ENCODE measurements at regions not wholly inside any gene's neighbourhood (a gene's known extent, or its start where the extent isn't known, plus 50 kb on each side); places are given as distances from the start of the nearest gene placed in this dataset.

DNA sequence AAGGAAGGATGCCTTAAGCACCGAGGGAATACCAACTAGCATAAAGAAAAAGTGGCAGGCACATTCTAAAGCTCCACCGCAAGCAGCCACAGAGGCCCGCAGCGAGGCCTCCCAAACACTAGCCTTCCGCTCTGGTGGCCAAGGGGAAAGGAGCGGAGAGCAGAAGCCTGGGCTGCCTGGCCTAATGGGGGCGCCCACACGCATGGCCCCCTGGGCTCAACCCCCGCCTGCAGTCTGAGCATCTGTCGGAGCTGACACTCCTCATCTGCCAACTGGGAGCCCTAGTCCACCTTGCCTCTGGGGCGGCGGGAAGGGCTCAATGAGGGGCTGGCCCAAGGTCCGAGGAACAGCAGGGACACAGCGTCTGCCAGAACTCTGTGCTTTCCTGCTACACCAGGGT lies 50.1 kb upstream of the WNT11 start:
- WGBS: 81% methylated on average over 14 of the region's 14 CpGs
- TF ChIP-seq POLR2A (IDR thresholded peaks at IDR 0.05) (no peak), POLR2AphosphoS5 (IDR thresholded peaks at IDR 0.05) (no peak), EP300 (IDR thresholded peaks at IDR 0.05) (no peak)
- TF ChIP-seq, protein P1, sequence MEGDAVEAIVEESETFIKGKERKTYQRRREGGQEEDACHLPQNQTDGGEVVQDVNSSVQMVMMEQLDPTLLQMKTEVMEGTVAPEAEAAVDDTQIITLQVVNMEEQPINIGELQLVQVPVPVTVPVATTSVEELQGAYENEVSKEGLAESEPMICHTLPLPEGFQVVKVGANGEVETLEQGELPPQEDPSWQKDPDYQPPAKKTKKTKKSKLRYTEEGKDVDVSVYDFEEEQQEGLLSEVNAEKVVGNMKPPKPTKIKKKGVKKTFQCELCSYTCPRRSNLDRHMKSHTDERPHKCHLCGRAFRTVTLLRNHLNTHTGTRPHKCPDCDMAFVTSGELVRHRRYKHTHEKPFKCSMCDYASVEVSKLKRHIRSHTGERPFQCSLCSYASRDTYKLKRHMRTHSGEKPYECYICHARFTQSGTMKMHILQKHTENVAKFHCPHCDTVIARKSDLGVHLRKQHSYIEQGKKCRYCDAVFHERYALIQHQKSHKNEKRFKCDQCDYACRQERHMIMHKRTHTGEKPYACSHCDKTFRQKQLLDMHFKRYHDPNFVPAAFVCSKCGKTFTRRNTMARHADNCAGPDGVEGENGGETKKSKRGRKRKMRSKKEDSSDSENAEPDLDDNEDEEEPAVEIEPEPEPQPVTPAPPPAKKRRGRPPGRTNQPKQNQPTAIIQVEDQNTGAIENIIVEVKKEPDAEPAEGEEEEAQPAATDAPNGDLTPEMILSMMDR (IDR thresholded peaks at IDR 0.05): no peak

More for the DNA sequence above, 50.1 kb upstream of the WNT11 start:
- Histone ChIP-seq H3K9me3 (no peaks in the 10 kb centered on the region), H3K27ac (no peak overlapping the region), H3K4me1 (peaks cover 5% of the 10 kb centered on the region), H3K36me3 (no peaks in the 10 kb centered on the region), H3K4me3 (no peak overlapping the region), H3K27me3 (no peaks in the 10 kb centered on the region)
- DNase-seq (ENCODE audit: low spot score in 2 of 2): no peak
